HEK293 (cell line): ENCODE measurements at regions not wholly inside any gene's neighbourhood (a gene's known extent, or its start where the extent isn't known, plus 50 kb on each side); places are given as distances from the start of the nearest gene placed in this dataset.

Source experiments
- CTCF ChIP-seq: fragments of 450-650 bp; formaldehyde crosslinking; IDR thresholded peaks from 2 replicates; pipeline ENCODE4 v1.5.1; 2016; ENCODE audit warnings: missing biosample characterization, missing genetic modification characterization
- KLF9 ChIP-seq: fragments of 450-650 bp; formaldehyde crosslinking; IDR thresholded peaks from 2 replicates; pipeline ENCODE4 v1.5.1; 2016; ENCODE audit warnings: missing biosample characterization, missing genetic modification characterization, low read depth
- REST ChIP-seq: fragments of 450-650 bp; formaldehyde crosslinking; IDR thresholded peaks from 2 replicates; pipeline ENCODE4 v1.5.1; 2016; ENCODE audit warnings: missing biosample characterization, missing genetic modification characterization
- SP3 ChIP-seq: fragments of 450-650 bp; formaldehyde crosslinking; IDR thresholded peaks from 2 replicates; pipeline ENCODE4 v1.5.1; 2016; ENCODE audit warnings: missing biosample characterization, missing genetic modification characterization
- ZNF132 ChIP-seq: fragments of 450-650 bp; formaldehyde crosslinking; IDR thresholded peaks from 2 replicates; pipeline ENCODE4 v1.5.1; 2017; ENCODE audit warnings: missing biosample characterization, missing genetic modification characterization, borderline replicate concordance
- ZNF518A ChIP-seq: fragments of 450-650 bp; formaldehyde crosslinking; conservative IDR thresholded peaks from 2 replicates; pipeline ENCODE4 v1.5.1; 2016; ENCODE audit warnings: low read depth, missing biosample characterization, missing genetic modification characterization
- ZSCAN18 ChIP-seq: fragments of 450-650 bp; formaldehyde crosslinking; IDR thresholded peaks from 2 replicates; pipeline ENCODE4 v1.5.1; 2016; ENCODE audit warnings: missing biosample characterization, missing genetic modification characterization

- TF ChIP-seq SP3 (tag by site-specific recombination) (no peak), ZSCAN18 (tag by site-specific recombination) (no peak), CTCF (tag by site-specific recombination) (no peak), REST (tag by site-specific recombination) (no peak), ZNF518A (tag by site-specific recombination) (no peak), ZNF132 (tag by site-specific recombination) (no peak), KLF9 (tag by site-specific recombination) (no peak)
Measured at GRCh38 chr11:70618431-70619101, 220.2 kb downstream of the CTTN start.
